ENCODE measurements at regions not wholly inside any gene's neighbourhood (a gene's known extent, or its start where the extent isn't known, plus 50 kb on each side); places are given as distances from the start of the nearest gene placed in this dataset.

- Histone ChIP-seq H3K18ac (ENCODE audit: insufficient read length, low read depth, low read length) (no peak overlapping the region), H3K27ac (ENCODE audit: insufficient read length, low read depth, low read length) (no peak overlapping the region), H3K79me1 (ENCODE audit: insufficient read depth, low read depth, low read length, poor library complexity, severe bottlenecking) (no peaks in the 10 kb centered on the region), H3K9ac (ENCODE audit: extremely low read depth, insufficient read length, low read length) (no peak overlapping the region), H3K4me1 (ENCODE audit: insufficient read depth, low read length) (no peaks in the 10 kb centered on the region), H3K4me2 (ENCODE audit: insufficient read depth, insufficient read length, low read length) (no peak overlapping the region), H3K79me2 (ENCODE audit: insufficient read depth, low read length) (no peaks in the 10 kb centered on the region), H3K23ac (ENCODE audit: insufficient read length, low read depth, low read length) (no peak overlapping the region), H3K14ac (ENCODE audit: insufficient read depth, low read length) (no peak overlapping the region), H2BK120ac (ENCODE audit: low read depth, low read length, poor library complexity, severe bottlenecking) (no peak overlapping the region), H3K9me3 (ENCODE audit: control insufficient read depth, low read depth, low read length) (peaks cover 5% of the 10 kb centered on the region), H2AK5ac (ENCODE audit: insufficient read length, low read length) (no peak overlapping the region), H4K5ac (ENCODE audit: insufficient read length, low read depth, low read length) (no peak overlapping the region), H3T11ph (ENCODE audit: low read length) (no peak overlapping the region), H4K91ac (ENCODE audit: insufficient read length, low read depth, low read length) (no peak overlapping the region), H3K4ac (ENCODE audit: low read depth, low read length) (no peak overlapping the region), H3K56ac (ENCODE audit: insufficient read length, low read depth, low read length) (no peak overlapping the region), H3K23me2 (ENCODE audit: insufficient read length, low read depth, low read length, poor library complexity, severe bottlenecking) (no peaks in the 10 kb centered on the region), H2BK20ac (ENCODE audit: low read depth, low read length, poor library complexity, severe bottlenecking) (no peak overlapping the region), H4K8ac (replicated peaks; ENCODE audit: insufficient read length, low read depth, low read length) (no peak overlapping the region), H3K27me3 (ENCODE audit: insufficient read depth, low read length) (no peaks in the 10 kb centered on the region), H2BK15ac (ENCODE audit: low read depth, low read length) (no peak overlapping the region), H2BK5ac (ENCODE audit: insufficient read length, low read length) (no peak overlapping the region), H4K20me1 (ENCODE audit: control insufficient read depth, insufficient read depth, insufficient read length) (peaks cover 4% of the 10 kb centered on the region), H2AFZ (ENCODE audit: low read length) (no peak overlapping the region), H2BK12ac (ENCODE audit: insufficient read length, low read depth, low read length) (no peak overlapping the region)
- no CpG with 5 or more reads among the region's 18 CpGs for WGBS (ENCODE audit: extremely low coverage, insufficient read length, low lambda C conversion rate)
- peaks cover 5 to 10% of the 10 kb centered on the region in 2 experiments; a peak in 4 of 5 replicates for H3K9me3 Mint-ChIP-seq
- H3K4me1 Mint-ChIP-seq: peaks cover 8 to 12% of the 10 kb centered on the region in 2 experiments; a peak in 3 of 4 replicates
- H3K4me3 Mint-ChIP-seq: no peak overlapping the region
- peak overlapping the region in 1 of 3 experiments; percentile 88; a peak in 1 of 7 replicates for H3K27ac Mint-ChIP-seq
- peaks cover 7% of the 10 kb centered on the region; the same call in 1 of the 2 replicates for H3K27me3 Mint-ChIP-seq (ENCODE audit: low read depth)
- DNase-seq: peak; percentile 10
- no peak for TF ChIP-seq CTCF (conservative IDR thresholded peaks at IDR 0.05)
- H3K36me3 Mint-ChIP-seq (ENCODE audit: insufficient read depth in 1 of 3, low read depth in 3 of 3): no peaks in the 10 kb centered on the region; a peak in 1 of 7 replicates
Measured at GRCh38 chr11:69357458-69358397, 63.8 kb downstream of the MYEOV start.

Measured in H9 (cell line).